Upper lobe of left lung (tissue), 4 donors: ENCODE measurements at regions not wholly inside any gene's neighbourhood (a gene's known extent, or its start where the extent isn't known, plus 50 kb on each side); places are given as distances from the start of the nearest gene placed in this dataset.

Experiments used
- CTCF ChIP-seq, 6 experiments: fragments of 450-650 bp in 4 of 6; fragments of 200-600 bp in 2 of 6; sonication (generic) in 2 of 6; IDR thresholded peaks; one replicate each; pipeline ENCODE4 v1.5.1; 2016 to 2019; ENCODE audit warnings: antibody characterized with exemption in 6 of 6
- POLR2A ChIP-seq, 4 donors: fragments of 450-650 bp; IDR thresholded peaks; one replicate each; pipeline ENCODE4 v1.5.1; 2016 to 2017; ENCODE audit warnings: antibody characterized with exemption in 4 of 4, mild to moderate bottlenecking in 2 of 4
- POLR2AphosphoS5 ChIP-seq, 2 donors: sonication (generic); formaldehyde crosslinking; IDR thresholded peaks; one replicate each; pipeline ENCODE4 v1.5.1; 2017; ENCODE audit warnings: antibody characterized with exemption in 2 of 2

DNA sequence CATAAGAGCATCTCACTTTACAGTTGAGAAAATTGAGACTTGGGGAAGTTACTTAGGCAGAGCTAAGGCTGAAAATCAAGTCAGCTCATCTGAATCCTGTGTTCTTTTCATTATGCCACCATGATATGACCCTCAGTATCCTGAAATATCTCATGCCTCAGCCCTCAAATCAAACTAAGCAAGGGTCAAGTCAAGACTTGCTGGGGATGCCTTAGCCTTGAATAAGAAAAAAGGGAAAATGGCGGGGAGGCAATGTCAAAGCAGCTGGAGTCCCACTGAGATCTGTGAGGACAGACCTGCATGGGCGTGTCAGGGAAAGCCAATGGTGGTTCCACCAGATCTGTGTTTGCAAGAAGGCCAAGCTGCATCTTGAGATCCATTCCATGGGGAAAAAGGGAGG, 91.0 kb upstream of the CACUL1 start:
- TF ChIP-seq CTCF (IDR thresholded peaks at IDR 0.05) (no peak), POLR2A (IDR thresholded peaks at IDR 0.05) (no peak), POLR2AphosphoS5 (IDR thresholded peaks at IDR 0.05) (no peak)
